ENCODE measurements at regions not wholly inside any gene's neighbourhood (a gene's known extent, or its start where the extent isn't known, plus 50 kb on each side); places are given as distances from the start of the nearest gene placed in this dataset.

- CTCF ChIA-PET: no interaction called here
- Histone ChIP-seq H4K20me1 (ENCODE audit: insufficient read depth) (no peaks in the 10 kb centered on the region), H3K9ac (ENCODE audit: low read length) (no peak overlapping the region), H3K9me3 (ENCODE audit: control insufficient read depth in 1 of 2, insufficient read depth in 1 of 2, low read depth in 1 of 2, low read length in 2 of 2) (no peaks in the 10 kb centered on the region), H3K4me1 (ENCODE audit: control insufficient read depth in 1 of 2, insufficient read depth in 2 of 2, low read length in 2 of 2) (no peaks in the 10 kb centered on the region), H2AFZ (ENCODE audit: low read depth, low read length, poor library complexity, severe bottlenecking) (no peak overlapping the region), H3K27ac (ENCODE audit: low read depth, low read length) (no peak overlapping the region), H3K9me2 (ENCODE audit: insufficient read depth) (no peaks in the 10 kb centered on the region), H3K79me2 (ENCODE audit: insufficient read depth, low read length) (no peaks in the 10 kb centered on the region), H3K27me3 (ENCODE audit: insufficient read depth, low read length) (no peaks in the 10 kb centered on the region), H3K36me3 (ENCODE audit: control insufficient read depth in 1 of 2, insufficient read depth in 2 of 2, low read length in 2 of 2) (no peaks in the 10 kb centered on the region), H3K4me2 (ENCODE audit: low read length) (no peak overlapping the region), H3K4me3 (replicated peaks in 1 of 2; ENCODE audit: low read depth in 1 of 2, low read length in 2 of 2) (no peak overlapping the region)
- BruUV-seq (replicated peaks): no TSS peak
- TF ChIP-seq CTCF (IDR thresholded peaks at IDR 0.05 in 2 of 3, conservative IDR thresholded peaks at IDR 0.05 in 1 of 3; ENCODE audit: borderline replicate concordance in 1 of 3, insufficient read depth in 1 of 3, low read depth in 2 of 3, low read length in 2 of 3) (no peak), SP1 (IDR thresholded peaks at IDR 0.05; ENCODE audit: low read depth) (no peak), CEBPB (IDR thresholded peaks at IDR 0.05; ENCODE audit: low read depth) (no peak), YY1 (IDR thresholded peaks at IDR 0.05; ENCODE audit: extremely low read depth, insufficient replicate concordance, low read depth, low read length) (no peak), ZBTB33 (IDR thresholded peaks at IDR 0.05; ENCODE audit: extremely low read depth, insufficient replicate concordance, low read length) (no peak), TCF7L2 (IDR thresholded peaks at IDR 0.05; ENCODE audit: borderline replicate concordance, extremely low read depth, insufficient read depth, insufficient read length) (no peak), SRF (IDR thresholded peaks at IDR 0.05; ENCODE audit: low read depth) (no peak), RAD21 (IDR thresholded peaks at IDR 0.05; ENCODE audit: low read depth) (no peak), FOSL1 (IDR thresholded peaks at IDR 0.05; ENCODE audit: low read depth) (no peak)
- ATAC-seq (no peak), DNase-seq (ENCODE audit: low read depth, low spot score) (no peak)
- intact Hi-C loops (cut with micrococcal nuclease): no loop called here
- RAD21 ChIA-PET (ENCODE audit: low non-redundant PET in 1 of 2, low total read pairs in 2 of 2, uncharacterized antibody in 2 of 2, unreplicated experiment in 2 of 2): no interaction called here
- POLR2A ChIA-PET: no interaction called here
These were observed 194.1 kb downstream of the USP12 start for GRCh38 chr13:26977541-26977940.
